OCI-LY1 (cell line): ENCODE measurements at regions not wholly inside any gene's neighbourhood (a gene's known extent, or its start where the extent isn't known, plus 50 kb on each side); places are given as distances from the start of the nearest gene placed in this dataset.

Experiments
- EZH2 ChIP-seq: fragments of 200-600 bp; sonication (generic), shearing (Covaris generic); IDR thresholded peaks from 2 replicates; pipeline ENCODE4 v1.8.0; 2017; ENCODE audit warnings: borderline replicate concordance, mixed run types, mild to moderate bottlenecking, antibody characterized with exemption, low read length, moderate library complexity, mixed read lengths
- TF ChIP-seq, protein P1 (sequence below): fragments of 200-600 bp; sonication (generic), shearing (Covaris generic); IDR thresholded peaks from 2 replicates; pipeline ENCODE4 v1.5.1; 2017; ENCODE audit warnings: mild to moderate bottlenecking, antibody characterized with exemption, low read length, moderate library complexity, mixed read lengths

DNA sequence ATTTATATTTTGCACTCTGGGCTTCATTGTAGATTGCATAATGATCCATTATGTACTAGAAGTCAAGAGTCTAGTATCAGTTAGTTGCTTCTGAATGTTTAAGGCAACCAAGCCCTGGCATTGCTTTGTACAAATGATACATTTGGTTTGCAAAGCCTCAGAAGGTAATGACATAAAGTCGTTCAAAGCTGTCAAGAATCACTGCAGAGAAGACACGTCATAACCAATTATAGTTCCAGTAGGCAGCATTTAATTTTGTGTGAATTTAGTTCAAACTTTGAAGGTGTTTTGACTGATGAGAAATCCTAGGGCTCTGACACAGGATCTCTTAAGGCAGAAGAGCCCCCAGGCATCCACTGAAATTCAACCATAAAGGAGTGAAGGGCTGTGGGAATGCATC, 163.0 kb upstream of the KRR1 start:
- TF ChIP-seq, protein P1, sequence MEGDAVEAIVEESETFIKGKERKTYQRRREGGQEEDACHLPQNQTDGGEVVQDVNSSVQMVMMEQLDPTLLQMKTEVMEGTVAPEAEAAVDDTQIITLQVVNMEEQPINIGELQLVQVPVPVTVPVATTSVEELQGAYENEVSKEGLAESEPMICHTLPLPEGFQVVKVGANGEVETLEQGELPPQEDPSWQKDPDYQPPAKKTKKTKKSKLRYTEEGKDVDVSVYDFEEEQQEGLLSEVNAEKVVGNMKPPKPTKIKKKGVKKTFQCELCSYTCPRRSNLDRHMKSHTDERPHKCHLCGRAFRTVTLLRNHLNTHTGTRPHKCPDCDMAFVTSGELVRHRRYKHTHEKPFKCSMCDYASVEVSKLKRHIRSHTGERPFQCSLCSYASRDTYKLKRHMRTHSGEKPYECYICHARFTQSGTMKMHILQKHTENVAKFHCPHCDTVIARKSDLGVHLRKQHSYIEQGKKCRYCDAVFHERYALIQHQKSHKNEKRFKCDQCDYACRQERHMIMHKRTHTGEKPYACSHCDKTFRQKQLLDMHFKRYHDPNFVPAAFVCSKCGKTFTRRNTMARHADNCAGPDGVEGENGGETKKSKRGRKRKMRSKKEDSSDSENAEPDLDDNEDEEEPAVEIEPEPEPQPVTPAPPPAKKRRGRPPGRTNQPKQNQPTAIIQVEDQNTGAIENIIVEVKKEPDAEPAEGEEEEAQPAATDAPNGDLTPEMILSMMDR = no peak
- TF ChIP-seq EZH2 = no peak
